ENCODE measurements at regions not wholly inside any gene's neighbourhood (a gene's known extent, or its start where the extent isn't known, plus 50 kb on each side); places are given as distances from the start of the nearest gene placed in this dataset.

GRCh38 chr10:125417605-125418004 is 257.2 kb upstream of the CTBP2 start:
- Histone ChIP-seq H3K27me3 (replicated peaks; ENCODE audit: insufficient read depth) (0 out of 2 replicates have a peak, but pooled peaks cover 6% of the 10 kb centered on the region), H3K9me3 (ENCODE audit: low read depth) (no peaks in the 10 kb centered on the region), H3K4me1 (ENCODE audit: insufficient read depth) (no peaks in the 10 kb centered on the region), H2AFZ (no peak overlapping the region), H3K79me2 (ENCODE audit: insufficient read depth) (no peaks in the 10 kb centered on the region), H3F3A (ENCODE audit: insufficient read depth) (no peaks in the 10 kb centered on the region), H3K27ac (no peak overlapping the region), H4K20me1 (ENCODE audit: insufficient read depth) (no peaks in the 10 kb centered on the region), H3K36me3 (ENCODE audit: low read depth) (no peaks in the 10 kb centered on the region), H3K9ac (no peak overlapping the region), H3K4me2 (ENCODE audit: unreplicated experiment) (no peak overlapping the region), H3K4me3 (no peak overlapping the region), H3K9me2 (ENCODE audit: insufficient read depth) (no peaks in the 10 kb centered on the region)
- DNase-seq = no peak
- TF ChIP-seq EZH2phosphoT487 (IDR thresholded peaks at IDR 0.05; ENCODE audit: insufficient read depth, low read depth) (no peak), EZH2 (IDR thresholded peaks at IDR 0.05; ENCODE audit: insufficient read depth, poor library complexity, severe bottlenecking) (no peak)
- in situ Hi-C loops (cut with MboI) = no loop called here
- WGBS, 2 experiments (ENCODE audit: low coverage in 1 of 2, low lambda C conversion rate in 2 of 2, missing lambda C conversion rate in 2 of 2) = 42 to 45% methylated on average over 6 of the region's 6 CpGs

DNA sequence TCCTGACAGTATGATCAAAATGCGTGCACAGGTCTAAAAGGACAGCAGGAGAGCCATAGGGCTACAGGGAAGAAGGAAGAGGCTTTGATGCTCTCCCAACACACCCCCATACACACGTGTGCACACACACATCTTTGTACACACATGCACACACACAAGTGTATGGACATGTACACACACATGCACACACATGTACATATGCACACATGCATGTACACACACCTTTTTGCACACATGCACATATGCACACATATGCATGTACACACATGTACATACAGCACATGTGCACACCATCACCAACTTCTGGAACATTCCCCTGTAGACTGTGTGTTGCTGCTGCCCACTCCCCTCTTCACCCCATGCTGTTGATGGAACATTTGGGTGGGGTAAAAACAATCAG is 255.6 kb upstream of the CTBP2 start:
- Histone ChIP-seq H3K4me3 (no peak overlapping the region), H3K4me2 (ENCODE audit: unreplicated experiment) (no peak overlapping the region), H3F3A (ENCODE audit: insufficient read depth) (no peaks in the 10 kb centered on the region), H3K9me3 (ENCODE audit: low read depth) (no peaks in the 10 kb centered on the region), H3K9ac (no peak overlapping the region), H3K4me1 (ENCODE audit: insufficient read depth) (no peaks in the 10 kb centered on the region; the same call in 1 of the 2 replicates), H3K36me3 (ENCODE audit: low read depth) (no peaks in the 10 kb centered on the region), H3K27ac (no peak overlapping the region), H3K9me2 (ENCODE audit: insufficient read depth) (no peaks in the 10 kb centered on the region), H3K79me2 (ENCODE audit: insufficient read depth) (no peaks in the 10 kb centered on the region), H2AFZ (no peak overlapping the region), H3K27me3 (replicated peaks; ENCODE audit: insufficient read depth) (0 out of 2 replicates have a peak, but pooled peaks cover 6% of the 10 kb centered on the region), H4K20me1 (ENCODE audit: insufficient read depth) (no peaks in the 10 kb centered on the region)
- in situ Hi-C loops (cut with MboI) = no loop called here
- no peak for TF ChIP-seq EZH2 (IDR thresholded peaks at IDR 0.05; ENCODE audit: insufficient read depth, poor library complexity, severe bottlenecking)
- TF ChIP-seq EZH2phosphoT487 (IDR thresholded peaks at IDR 0.05; ENCODE audit: insufficient read depth, low read depth) = no peak
- 79 to 89% methylated on average over 2 of the region's 2 CpGs for WGBS, 2 experiments (ENCODE audit: low coverage in 1 of 2, low lambda C conversion rate in 2 of 2, missing lambda C conversion rate in 2 of 2)
- no peak for DNase-seq

GRCh38 chr10:125415006-125415633 is 254.8 kb upstream of the CTBP2 start:
- no peak overlapping the region for H3K4me3 ChIP-seq
- no peak overlapping the region for H2AFZ ChIP-seq
- in situ Hi-C loops (cut with MboI) = no loop called here
- no peak for DNase-seq
- no peaks in the 10 kb centered on the region for H3K79me2 ChIP-seq (ENCODE audit: insufficient read depth)
- 35 to 44% methylated on average over 16 of the region's 16 CpGs for WGBS, 2 experiments (ENCODE audit: low coverage in 1 of 2, low lambda C conversion rate in 2 of 2, missing lambda C conversion rate in 2 of 2)
- no peaks in the 10 kb centered on the region; the same call in 1 of the 2 replicates for H3K4me1 ChIP-seq (ENCODE audit: insufficient read depth)
- no peaks in the 10 kb centered on the region for H3K9me2 ChIP-seq (ENCODE audit: insufficient read depth)
- no peak overlapping the region for H3K27ac ChIP-seq
- TF ChIP-seq EZH2 (IDR thresholded peaks at IDR 0.05; ENCODE audit: insufficient read depth, poor library complexity, severe bottlenecking) = no peak
- TF ChIP-seq EZH2phosphoT487 (IDR thresholded peaks at IDR 0.05; ENCODE audit: insufficient read depth, low read depth) = no peak
- 0 out of 2 replicates have a peak, but pooled peaks cover 6% of the 10 kb centered on the region for H3K27me3 ChIP-seq (replicated peaks; ENCODE audit: insufficient read depth)
- no peaks in the 10 kb centered on the region for H3K9me3 ChIP-seq (ENCODE audit: low read depth)
- H4K20me1 ChIP-seq (ENCODE audit: insufficient read depth) = no peaks in the 10 kb centered on the region
- H3K4me2 ChIP-seq (ENCODE audit: unreplicated experiment) = no peak overlapping the region
- H3K36me3 ChIP-seq (ENCODE audit: low read depth) = no peaks in the 10 kb centered on the region
- H3K9ac ChIP-seq = no peak overlapping the region
- H3F3A ChIP-seq (ENCODE audit: insufficient read depth) = no peaks in the 10 kb centered on the region

DNA sequence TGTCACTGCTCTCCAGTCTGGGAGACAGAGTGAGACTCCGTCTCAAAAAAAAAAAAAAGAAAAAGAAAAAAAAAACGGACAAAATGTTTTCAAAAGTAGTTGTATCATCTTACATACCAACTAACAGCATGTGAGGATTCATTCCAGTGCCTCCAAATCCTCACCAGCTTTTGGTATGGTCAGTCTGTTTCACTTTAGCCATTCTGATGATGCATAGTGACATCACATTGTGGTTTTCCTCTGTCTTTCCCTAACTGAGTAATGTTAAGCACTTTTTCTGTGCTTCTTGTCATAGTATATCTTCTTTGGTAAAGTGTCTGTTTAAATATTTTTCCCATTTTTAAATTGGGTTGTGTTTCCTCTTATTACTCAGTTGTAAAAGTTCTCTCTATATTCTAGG is 251.4 kb upstream of the CTBP2 start:
- Histone ChIP-seq H3K36me3 (ENCODE audit: low read depth) (no peaks in the 10 kb centered on the region), H2AFZ (no peak overlapping the region), H3K79me2 (ENCODE audit: insufficient read depth) (no peaks in the 10 kb centered on the region), H3K9me3 (ENCODE audit: low read depth) (no peaks in the 10 kb centered on the region), H3F3A (ENCODE audit: insufficient read depth) (no peaks in the 10 kb centered on the region), H4K20me1 (ENCODE audit: insufficient read depth) (no peaks in the 10 kb centered on the region), H3K27ac (no peak overlapping the region), H3K4me1 (ENCODE audit: insufficient read depth) (no peaks in the 10 kb centered on the region; the same call in 1 of the 2 replicates), H3K4me3 (no peak overlapping the region), H3K9ac (no peak overlapping the region), H3K27me3 (replicated peaks; ENCODE audit: insufficient read depth) (0 out of 2 replicates have a peak, but pooled peaks cover 6% of the 10 kb centered on the region), H3K4me2 (ENCODE audit: unreplicated experiment) (no peak overlapping the region), H3K9me2 (ENCODE audit: insufficient read depth) (no peaks in the 10 kb centered on the region)
- DNase-seq = peak; percentile 90
- 0% methylated on average over 1 to 2 of the region's 2 CpGs for WGBS, 2 experiments (ENCODE audit: low coverage in 1 of 2, low lambda C conversion rate in 2 of 2, missing lambda C conversion rate in 2 of 2)
- TF ChIP-seq EZH2 (IDR thresholded peaks at IDR 0.05; ENCODE audit: insufficient read depth, poor library complexity, severe bottlenecking) (no peak), EZH2phosphoT487 (IDR thresholded peaks at IDR 0.05; ENCODE audit: insufficient read depth, low read depth) (no peak)
- in situ Hi-C loops (cut with MboI) = no loop called here
